Medulla oblongata (tissue), 1 donor: ENCODE measurements at regions not wholly inside any gene's neighbourhood (a gene's known extent, or its start where the extent isn't known, plus 50 kb on each side); places are given as distances from the start of the nearest gene placed in this dataset.

Experiments
- DNase-seq: peaks from one replicate; pipeline ENCODE4 v3.0.0-alpha.2; 2015; ENCODE audit errors: extremely low spot score

DNA sequence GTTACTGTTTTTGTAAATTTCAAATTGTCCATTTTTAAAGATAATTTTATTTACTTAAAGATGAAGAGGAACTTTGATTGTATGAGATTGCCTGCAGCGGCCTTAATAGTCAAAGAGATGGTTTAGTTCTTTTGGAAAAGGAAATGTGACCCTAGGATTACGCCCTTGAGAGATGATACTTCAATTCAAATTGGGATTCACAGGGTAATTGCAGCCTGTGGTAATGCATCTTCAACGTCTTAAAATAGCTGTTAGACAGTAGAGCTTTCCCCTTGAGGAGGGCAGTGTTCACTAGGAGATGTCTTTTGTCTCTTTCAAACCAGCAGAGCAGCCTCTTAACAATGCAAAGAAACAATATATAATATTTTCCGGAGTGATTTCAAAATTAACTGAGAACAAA is 127.1 kb downstream of the TAF11L14 start:
- DNase-seq, result no peak

DNA sequence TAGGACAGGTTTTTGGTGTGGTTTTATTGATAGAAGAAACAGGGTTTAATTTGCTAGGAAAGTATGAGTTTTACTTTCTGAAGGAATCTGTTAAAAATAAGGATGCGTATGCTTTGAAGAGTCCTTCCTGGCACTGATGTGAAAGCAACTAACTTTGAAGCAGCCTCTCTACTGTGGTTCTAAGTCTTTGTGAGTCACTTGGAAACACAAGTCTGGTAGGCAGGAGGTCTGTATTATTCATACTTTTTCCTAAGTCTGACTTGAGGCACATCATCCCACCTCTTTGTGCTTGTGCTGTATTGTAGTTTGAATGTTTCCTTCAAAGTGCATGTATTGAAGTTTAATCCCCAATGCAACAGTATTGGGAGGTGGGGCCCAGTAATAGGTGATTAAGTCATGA is 129.0 kb downstream of the TAF11L14 start:
- DNase-seq, result no peak

DNA sequence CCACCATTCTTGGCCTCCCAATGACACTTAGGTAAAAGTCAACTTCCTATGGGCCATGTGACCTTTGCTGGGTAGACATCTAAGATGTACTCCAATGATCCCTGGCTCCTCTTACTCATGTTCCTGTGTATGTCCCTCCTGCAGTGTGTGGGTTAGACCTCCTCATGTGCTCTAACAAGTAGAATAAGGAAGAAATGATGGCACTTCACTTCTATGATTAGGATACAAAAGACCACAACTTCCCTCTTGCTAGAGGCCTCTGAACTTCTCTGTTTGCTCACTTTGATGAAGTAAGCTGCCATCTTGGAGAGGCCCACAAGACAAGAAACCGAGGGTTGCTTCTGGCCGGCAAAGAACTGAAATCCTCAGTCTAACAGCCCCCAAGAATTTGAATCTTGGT is 131.8 kb downstream of the TAF11L14 start:
- no peak for DNase-seq

DNA sequence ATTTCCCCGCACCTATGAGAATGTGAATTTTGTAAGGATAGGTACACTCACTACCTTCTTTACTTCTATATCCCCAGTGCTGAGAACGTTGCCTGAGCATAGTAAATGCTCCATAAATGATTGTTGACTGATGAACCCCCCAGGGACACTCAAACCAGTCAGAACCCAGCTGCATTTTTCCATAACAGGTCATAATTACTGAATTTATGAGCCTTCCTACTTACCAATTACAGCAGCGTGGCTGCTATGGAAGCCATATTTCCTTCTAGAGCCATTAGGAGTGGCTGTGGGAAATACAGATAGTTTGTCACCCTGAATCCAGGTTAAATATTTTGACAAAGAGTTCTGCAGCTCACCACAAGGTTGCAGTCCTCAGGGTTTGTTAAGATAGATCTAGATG is 135.0 kb downstream of the TAF11L14 start:
- no peak for DNase-seq

DNA sequence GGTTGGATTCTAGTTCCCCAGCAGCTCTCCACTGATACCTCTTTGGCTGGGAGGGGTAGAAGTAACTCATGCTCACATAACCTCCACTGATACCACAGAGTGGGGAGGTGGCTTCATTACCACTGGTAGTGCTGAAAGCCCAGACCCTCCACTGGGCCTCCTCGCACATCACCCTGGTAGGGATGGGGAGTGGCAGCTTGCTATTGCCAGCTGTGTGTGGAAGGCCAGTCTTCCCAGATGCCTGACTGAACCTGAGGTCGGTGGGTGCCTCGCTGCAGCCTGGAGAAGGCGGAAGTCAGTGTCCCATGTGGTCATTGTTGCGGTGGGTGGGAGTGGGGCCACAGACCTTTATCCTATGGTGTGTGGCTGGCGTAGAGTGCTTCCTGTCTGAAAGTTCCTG is 138.0 kb downstream of the TAF11L14 start:
- DNase-seq, result no peak

DNA sequence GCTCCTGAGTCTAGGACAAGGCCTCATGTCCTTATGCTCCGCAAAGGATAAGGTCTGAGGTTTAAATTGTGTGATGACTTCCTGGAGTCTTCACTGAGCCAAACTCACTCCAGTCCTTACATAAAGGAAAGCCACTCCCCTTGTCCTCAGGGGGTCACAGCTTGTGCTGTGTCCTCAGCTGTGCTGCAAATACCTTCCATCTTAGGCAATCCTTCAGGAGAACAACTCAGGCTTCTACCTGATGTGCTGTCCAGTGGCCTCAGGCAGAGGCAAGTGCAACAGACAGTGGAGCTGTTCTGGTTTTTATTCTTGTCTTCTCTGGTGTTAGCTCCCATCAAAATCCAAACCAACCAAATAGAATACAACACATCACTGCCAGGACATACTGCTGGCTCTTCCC is 151.5 kb downstream of the TAF11L14 start:
- no peak for DNase-seq

DNA sequence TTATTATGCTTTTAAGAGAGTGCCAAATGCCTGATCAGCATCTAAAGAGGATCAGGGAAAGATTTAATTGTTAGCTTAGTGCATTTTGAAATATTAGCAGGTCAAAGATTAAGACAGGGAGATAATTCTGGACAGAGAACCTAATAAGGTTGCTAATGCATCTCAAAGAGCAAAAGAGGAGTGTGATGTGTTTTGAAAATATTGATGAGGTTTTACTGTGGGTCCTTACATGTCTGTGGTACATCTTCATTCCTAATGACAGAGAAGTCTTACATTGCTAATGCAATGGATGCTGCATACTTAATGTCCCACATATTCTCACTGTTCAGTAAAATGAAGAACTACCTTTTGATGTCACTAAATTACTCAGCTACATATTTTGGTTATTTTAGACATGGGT is 154.1 kb downstream of the TAF11L14 start:
- DNase-seq, result no peak

DNA sequence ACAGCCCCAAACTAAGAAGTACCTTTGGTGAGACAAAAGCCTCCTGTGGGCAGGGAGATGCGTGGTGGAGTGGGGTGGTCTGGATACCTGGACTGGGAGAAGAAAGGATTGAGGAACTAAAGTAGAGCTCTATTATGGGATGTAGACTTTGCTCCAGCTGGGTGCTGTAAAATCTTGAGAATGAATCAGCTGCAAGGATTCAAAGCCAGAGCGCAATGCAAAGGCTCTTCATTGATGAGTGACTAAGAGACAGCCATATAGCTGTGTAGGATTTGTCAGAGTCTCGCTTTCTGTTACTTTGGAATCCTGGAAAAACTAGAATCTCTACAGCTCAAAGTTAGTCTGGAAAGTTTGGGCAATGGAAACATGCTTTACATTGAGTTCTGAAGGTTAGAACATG is 159.9 kb downstream of the TAF11L14 start:
- DNase-seq, result no peak

DNA sequence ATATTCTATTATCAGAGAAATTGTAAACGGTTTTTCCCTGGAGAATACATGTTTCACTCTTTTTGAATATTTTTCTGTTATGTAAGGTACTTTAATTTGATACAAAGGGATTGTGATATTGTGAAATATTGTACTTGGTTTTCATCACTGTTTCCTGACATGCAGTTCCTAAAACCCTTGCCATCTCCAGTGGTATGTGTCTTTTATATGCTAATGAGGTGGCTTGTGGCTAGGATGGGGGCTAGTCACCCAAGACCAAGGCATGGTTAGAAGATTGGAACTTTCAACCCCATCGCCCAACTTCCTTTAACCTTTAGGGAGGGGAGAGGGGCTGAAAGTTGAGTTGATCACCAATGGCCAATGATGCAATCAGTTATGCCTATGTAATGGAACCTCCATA is 160.6 kb downstream of the TAF11L14 start:
- no peak for DNase-seq

DNA sequence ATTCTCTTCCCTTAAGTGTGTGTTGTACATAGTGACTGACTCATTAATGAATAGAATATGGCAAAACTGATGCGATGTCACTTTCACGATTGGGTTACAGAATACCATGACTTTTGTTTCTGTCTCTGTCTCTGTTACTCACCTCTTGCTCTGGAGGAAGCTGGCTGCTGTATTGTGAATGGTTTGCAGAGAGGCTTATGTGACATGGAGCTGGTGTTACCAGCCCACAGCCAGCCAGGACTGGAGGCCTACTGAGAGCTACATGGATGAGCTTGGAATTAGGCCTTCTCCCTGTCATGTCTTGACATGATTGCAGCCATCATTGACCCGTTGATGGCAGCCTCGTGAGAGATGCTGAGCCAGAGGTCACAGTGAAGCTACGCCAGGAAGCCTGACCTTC is 161.9 kb downstream of the TAF11L14 start:
- no peak for DNase-seq

DNA sequence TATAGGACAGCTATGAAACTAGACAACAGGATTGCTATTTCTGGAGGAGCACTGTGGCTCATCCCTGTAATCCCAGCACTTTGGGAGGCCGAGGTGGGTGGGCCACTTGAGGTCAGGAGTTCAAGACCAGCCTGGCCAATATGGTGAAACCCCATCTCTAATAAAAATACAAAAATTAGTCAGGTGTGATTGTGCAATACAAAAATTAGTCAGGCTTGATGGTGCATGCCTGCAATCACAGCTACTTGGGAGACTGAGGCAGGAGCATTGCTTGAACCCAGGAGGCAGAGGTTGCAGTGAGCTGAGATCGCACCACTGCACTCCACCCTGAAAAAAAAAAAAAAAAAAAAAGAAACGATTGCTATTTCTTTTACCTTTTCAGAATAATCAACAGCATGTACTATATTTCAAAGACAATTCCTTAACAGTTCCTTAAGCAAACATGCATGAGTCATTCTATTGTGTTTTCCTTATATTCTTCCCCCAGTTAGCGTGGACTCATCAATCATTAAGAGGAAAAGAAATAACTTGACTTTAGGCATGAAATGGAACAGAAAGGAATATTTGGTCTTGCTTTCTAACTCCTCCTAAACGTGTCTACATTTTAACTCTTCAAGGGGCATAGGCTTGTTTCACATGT is 162.6 kb downstream of the TAF11L14 start:
- DNase-seq, result no peak

DNA sequence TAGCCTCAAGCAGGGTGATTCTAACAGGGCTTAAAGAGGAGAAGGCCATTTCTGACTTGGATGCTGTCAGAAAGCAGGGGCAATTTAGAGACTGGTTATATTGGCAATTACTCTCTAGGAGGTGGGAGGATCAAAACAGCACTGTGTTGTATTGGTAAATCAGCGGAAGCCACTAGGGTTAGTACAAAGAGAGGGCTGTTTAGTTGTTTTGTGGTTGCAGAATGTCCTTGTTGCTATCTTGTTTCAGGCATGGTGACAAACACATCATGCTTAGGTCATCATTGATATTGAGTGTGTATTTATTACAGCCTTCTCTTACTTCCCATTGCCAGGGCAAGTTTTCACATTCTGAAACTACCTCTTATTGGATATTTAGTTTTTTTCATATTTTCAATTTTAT is 165.3 kb downstream of the TAF11L14 start:
- no peak for DNase-seq

DNA sequence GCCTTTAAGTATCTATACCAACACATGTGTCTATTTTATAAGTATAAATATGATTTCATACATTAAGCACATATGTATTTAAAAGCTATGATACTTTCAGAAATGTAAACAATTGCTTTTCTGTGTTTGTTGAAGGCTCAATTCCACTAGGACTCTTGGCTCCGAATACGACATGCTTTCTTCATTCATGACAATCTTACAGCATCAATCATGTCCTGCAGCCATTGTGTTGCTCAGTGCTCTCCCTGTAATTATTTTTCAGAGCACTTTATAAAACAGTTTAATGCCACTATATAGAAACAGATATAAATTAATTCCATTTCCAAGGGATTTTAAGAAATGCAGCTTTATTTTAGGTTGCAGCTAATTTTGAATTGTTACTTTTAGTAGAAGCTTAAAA is 167.3 kb downstream of the TAF11L14 start:
- no peak for DNase-seq

DNA sequence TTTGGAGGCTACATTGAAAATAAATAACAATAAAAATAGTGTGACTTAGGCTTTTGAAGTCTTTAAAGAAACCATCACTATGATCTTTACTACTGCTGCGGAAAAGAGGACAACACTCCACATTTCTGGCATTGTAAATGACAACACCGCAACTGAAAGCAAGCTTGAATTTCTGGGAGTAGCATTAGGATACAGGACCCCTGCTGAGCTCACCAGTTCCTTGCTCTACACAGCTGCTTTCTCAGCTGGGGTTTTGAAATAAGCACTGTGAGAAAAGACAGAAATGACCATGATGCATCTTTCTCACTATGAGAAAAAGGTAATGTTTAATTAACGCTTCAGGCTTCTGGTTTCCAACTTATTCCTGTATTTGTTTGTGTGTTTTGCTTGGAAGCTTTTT is 168.0 kb downstream of the TAF11L14 start:
- no peak for DNase-seq

DNA sequence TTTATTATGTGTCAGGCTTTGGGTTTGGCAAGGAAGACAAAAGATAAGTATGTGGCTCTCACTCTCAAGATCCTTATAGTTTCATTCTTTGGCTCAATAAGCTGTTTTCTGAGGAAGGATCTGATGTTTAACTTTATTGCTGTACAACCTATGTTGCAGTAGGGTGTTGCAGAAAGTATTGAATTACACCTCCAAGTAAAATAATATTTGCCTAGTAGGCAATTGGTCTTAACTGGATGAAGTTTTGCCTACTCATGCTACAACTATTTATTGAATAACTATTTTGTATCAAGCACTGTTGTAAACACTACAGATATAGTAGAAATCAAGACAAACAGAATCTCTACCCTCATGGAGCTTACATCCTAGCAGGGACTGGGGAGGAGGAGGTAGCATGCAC is 169.7 kb downstream of the TAF11L14 start:
- DNase-seq, result no peak

DNA sequence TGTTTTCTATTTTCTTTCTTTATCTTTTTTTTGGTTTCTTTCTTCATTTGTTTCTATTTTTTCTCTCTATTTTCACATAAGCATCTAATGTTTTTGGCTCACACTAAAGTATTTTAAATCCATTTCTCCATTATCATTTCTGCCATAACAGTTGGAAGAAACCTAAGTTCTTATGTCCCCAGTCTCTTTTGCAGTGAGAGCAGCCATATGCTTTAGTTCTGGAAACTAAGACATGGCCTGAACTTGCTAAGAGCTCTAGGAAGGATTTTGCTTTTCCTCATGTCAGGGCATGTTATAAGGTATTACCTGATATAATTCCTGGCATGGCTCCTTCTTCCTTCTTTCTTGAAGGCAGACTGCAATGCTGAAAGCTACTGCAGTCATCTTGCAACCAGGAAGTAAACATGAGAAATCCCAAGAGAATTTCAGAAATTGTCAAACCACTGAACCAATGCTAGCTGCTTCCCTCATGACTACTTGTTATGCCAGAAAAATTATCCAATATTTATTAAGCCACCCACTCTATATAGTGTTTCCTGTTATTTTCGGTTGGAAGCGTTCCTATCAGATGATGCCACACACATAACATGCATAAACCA is 171.1 kb downstream of the TAF11L14 start:
- DNase-seq, result no peak

DNA sequence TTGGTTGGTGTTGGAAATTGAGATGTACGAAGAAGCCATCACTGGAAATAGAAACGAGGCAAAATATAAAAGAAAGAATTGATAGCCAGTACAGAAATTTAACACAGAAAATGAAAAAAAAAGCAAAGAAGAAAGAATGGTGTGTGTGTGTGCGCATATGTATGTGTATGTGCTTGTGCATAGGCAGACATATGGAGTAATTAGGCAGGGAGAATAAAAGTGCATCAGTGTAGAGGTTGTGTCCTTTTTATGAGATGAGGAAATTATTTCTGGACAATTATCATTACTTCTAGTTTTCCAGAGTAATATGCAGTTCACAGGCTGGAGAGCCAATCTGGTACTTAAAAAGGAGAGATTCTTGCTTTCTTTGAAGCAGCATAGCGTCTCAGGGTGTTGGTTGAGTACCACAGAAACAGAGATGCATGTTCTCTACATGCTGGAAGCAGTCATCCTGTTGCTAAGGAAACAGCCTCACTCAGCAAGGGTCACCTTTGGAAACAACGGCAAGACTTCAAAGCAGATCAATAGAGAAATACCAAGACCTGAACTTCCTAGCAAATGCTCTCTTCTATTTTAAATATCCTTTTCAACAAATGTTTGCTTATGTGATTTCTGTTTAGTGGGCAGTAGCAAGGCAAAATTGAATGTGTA is 172.7 kb downstream of the TAF11L14 start:
- DNase-seq, result no peak

DNA sequence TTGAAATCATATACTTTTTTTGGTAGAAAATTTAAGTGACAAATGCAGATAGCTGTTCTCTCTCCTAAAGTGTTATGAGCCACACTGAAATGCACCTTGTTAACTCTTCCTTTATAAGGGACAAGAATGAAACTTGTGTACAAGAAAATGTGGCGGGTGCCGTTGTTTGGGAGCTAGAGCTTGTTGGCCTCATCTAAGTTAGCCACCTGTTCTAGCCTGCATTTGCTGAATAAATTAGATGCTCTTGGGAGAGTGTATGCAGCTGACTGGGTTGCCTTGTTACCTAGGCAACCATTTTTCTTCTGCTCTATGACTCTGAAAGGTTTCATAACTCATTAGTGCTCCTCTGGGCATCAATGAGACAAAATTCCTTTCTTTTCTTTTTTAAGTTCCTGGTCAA is 174.3 kb downstream of the TAF11L14 start:
- no peak for DNase-seq

DNA sequence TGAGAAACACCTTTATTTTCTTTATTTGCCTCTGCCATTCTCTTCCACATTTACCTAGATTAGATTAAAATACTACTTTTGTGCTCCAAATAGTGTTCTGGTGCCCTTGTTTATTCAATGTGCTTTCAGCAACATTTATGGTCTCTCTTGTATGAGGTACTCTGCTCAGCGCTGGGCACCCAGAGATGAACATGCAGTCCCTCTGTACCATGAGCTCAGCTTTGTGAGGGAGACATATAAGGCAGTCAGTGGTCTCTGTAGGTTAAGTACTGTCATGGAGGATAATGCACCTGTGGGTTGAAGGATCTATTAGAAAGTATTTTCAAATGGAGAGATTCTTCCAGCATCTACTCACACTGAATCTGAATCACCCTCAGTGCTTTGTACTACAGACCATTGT is 176.5 kb downstream of the TAF11L14 start:
- DNase-seq, result no peak

DNA sequence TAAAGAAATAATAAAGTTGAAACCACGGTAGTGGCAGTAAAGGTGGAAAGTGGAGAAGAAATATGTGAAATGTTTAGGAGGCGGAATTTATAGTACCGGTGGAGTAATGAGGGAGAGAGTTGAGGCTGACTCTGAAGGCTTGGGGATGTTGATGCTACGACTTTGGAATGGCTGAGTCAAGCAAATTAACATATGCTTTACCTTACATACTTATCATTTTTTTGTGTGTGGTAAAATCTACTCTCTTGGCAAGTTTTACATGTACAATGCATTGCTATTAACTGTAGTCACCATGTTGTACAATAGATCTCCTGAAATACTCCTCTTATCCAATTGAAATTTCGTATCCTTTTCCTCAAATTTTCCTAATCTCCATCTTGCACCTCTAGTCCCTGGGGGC is 179.0 kb downstream of the TAF11L14 start:
- DNase-seq, result no peak

DNA sequence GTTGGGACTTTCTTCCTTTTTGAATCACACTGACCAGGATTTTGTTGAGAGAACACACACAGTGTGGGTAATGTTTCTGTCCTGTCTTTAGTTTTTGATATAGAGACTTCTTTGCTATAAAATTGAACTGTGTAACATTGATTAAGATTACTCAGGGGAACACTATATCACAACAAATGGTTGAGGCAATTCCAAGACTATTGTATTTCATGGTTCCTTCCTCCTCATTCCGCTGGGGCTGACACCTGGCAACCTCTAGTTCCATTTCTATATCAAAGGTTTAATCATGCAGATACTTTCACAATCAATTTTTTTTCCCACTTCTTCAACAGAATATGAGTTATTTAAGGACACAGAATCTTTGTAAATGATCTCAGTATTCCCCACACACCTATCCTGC is 182.2 kb downstream of the TAF11L14 start:
- DNase-seq, result no peak

DNA sequence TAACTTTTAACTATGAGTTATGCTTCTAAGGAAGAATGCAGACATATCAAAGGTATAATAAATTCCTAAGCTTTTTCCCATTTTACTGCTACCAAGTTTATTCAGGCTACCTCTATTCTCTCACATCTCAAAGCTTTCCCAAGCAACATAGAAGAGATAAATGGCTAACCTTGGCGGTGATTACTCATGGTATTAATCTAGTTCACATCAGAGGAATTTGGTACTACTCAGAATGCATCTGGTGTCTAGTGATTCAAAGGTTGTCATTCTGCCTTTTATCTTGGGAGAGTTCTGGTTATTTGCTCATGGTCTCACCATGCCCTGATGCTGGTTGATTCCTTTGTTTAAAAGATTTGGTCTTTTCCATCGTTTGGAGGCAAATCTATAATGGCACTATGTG is 182.7 kb downstream of the TAF11L14 start:
- no peak for DNase-seq

DNA sequence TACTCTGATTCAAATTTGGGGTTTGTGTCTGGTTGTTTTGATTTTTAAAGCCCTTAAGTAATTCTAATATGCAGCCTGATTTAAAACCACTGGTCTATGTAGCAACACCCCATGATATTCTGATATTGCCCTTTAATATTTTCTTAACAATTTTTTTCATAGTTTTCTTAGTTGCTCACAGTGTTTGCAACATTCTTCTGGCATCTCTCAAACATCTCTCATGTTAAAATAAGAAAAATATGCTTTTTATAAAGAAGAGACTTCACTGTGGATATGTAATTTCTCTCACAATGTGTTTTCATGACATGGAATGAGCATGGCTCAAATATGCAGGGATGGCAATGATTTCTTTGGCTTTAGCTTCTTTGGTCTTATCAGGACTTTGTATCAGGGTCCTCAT is 183.7 kb downstream of the TAF11L14 start:
- DNase-seq, result no peak

DNA sequence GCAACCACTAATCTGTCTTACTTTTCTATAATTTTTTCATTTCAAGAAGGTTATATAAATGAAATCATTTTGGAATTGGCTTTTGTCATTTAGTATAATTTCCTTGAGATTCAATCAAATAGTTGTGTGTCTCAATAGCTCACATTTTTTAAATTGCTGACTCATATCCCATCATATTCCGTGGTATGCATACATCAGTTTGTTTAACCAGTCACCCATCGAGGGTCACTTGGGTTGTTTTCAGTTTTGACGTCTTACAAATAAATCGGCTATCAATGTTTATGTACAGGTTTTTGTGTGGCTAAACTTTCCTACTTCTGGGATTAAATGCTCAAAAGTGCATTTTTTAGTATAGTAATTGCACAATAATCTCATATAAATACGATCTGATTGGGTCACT is 185.5 kb downstream of the TAF11L14 start:
- no peak for DNase-seq
